CD4-positive, CD25-positive, alpha-beta regulatory T cell (primary cell): ENCODE measurements at regions not wholly inside any gene's neighbourhood (a gene's known extent, or its start where the extent isn't known, plus 50 kb on each side); places are given as distances from the start of the nearest gene placed in this dataset.

ENCODE experiments used
- ATAC-seq, 2 donors: fragments of 150-1000 bp; cut with Tn5 transposase; one replicate each; pipeline ENCODE4 v1.10.0; 2021; ENCODE audit warnings: low read depth in 2 of 2, moderate number of reproducible peaks in 2 of 2, moderate library complexity in 1 of 2
- DNase-seq, 3 donors: peaks; one replicate each; pipeline versions ENCODE4 v3.0.0 to v3.0.0-alpha.2; 2012 to 2022; ENCODE audit warnings: mixed read lengths in 1 of 3
- H3K27ac ChIP-seq: one replicate; pipeline ENCODE4 v1.7.0; 2013; ENCODE audit warnings: mild to moderate bottlenecking, low read length; ENCODE audit not compliant: insufficient read depth, poor library complexity, severe bottlenecking
- H3K27me3 ChIP-seq: one replicate; pipeline ENCODE4 v1.7.0; 2013; ENCODE audit warnings: low read length; ENCODE audit not compliant: control insufficient read depth, insufficient read depth
- H3K36me3 ChIP-seq: one replicate; pipeline ENCODE4 v1.7.0; 2013; ENCODE audit warnings: mild to moderate bottlenecking, low read length, moderate library complexity; ENCODE audit not compliant: control insufficient read depth, insufficient read depth
- H3K4me1 ChIP-seq: 2 replicates; pipeline ENCODE4 v1.7.0; 2013; ENCODE audit warnings: mild to moderate bottlenecking, low read length; ENCODE audit not compliant: insufficient read depth, control insufficient read depth, poor library complexity, severe bottlenecking
- H3K4me3 ChIP-seq: one replicate; pipeline ENCODE4 v1.7.0; 2013; ENCODE audit warnings: low read depth, mild to moderate bottlenecking, low read length, moderate library complexity
- H3K9me3 ChIP-seq, 2 experiments: 1 replicate in 1 of 2; 2 replicates in 1 of 2; pipeline ENCODE4 v1.7.0; 2013; ENCODE audit warnings: low read length in 2 of 2, mild to moderate bottlenecking in 1 of 2, moderate library complexity in 1 of 2; ENCODE audit not compliant: control insufficient read depth in 2 of 2
- H3K27ac Mint-ChIP-seq, 3 donors: one replicate each; pipeline ENCODE4 v1.8.0; 2020 to 2022; ENCODE audit warnings: mild to moderate bottlenecking in 3 of 3, mixed read lengths in 3 of 3, moderate library complexity in 2 of 3
- H3K27me3 Mint-ChIP-seq: one replicate; pipeline ENCODE4 v1.8.0; 2022; ENCODE audit warnings: mild to moderate bottlenecking, mixed read lengths
- H3K36me3 Mint-ChIP-seq: one replicate; pipeline ENCODE4 v1.8.0; 2020; ENCODE audit warnings: mixed read lengths
- H3K4me1 Mint-ChIP-seq, 4 donors: one replicate each; pipeline ENCODE4 v1.8.0; 2020 to 2022; ENCODE audit warnings: mixed read lengths in 4 of 4, mild to moderate bottlenecking in 1 of 4
- H3K4me3 Mint-ChIP-seq, 4 donors: one replicate each; pipeline ENCODE4 v1.8.0; 2020 to 2022; ENCODE audit warnings: mild to moderate bottlenecking in 4 of 4, mixed read lengths in 4 of 4, moderate library complexity in 3 of 4
- H3K9me3 Mint-ChIP-seq, 7 donors: one replicate each; pipeline ENCODE4 v1.8.0; 2020 to 2022; ENCODE audit warnings: mixed read lengths in 7 of 7, mild to moderate bottlenecking in 3 of 7, moderate library complexity in 2 of 7

- Mint-ChIP-seq H3K9me3 (peaks cover 0 to 2% (median 0%) of the 10 kb centered on the region in 7 donors), H3K36me3 (no peaks in the 10 kb centered on the region), H3K27ac (no peak overlapping the region), H3K4me3 (no peak overlapping the region), H3K4me1 (peaks cover 0 to 2% (median 0%) of the 10 kb centered on the region in 4 donors), H3K27me3 (no peaks in the 10 kb centered on the region)
- Histone ChIP-seq H3K36me3 (no peaks in the 10 kb centered on the region), H3K27me3 (no peaks in the 10 kb centered on the region), H3K9me3 (no peaks in the 10 kb centered on the region), H3K27ac (no peak overlapping the region), H3K4me1 (no peaks in the 10 kb centered on the region), H3K4me3 (no peak overlapping the region)
- no peak for DNase-seq
- no peak for ATAC-seq
Observed at GRCh38 chr11:134558916-134559601, 147.0 kb upstream of the B3GAT1 start.

GRCh38 chr11:134558258-134558835, 146.3 kb upstream of the B3GAT1 start:
- Histone ChIP-seq H3K36me3 (no peaks in the 10 kb centered on the region), H3K4me3 (no peak overlapping the region), H3K27me3 (no peaks in the 10 kb centered on the region), H3K27ac (no peak overlapping the region), H3K9me3 (no peaks in the 10 kb centered on the region), H3K4me1 (no peaks in the 10 kb centered on the region)
- no peak overlapping the region for H3K4me3 Mint-ChIP-seq
- no peaks in the 10 kb centered on the region for H3K27me3 Mint-ChIP-seq
- peaks cover 0 to 2% (median 0%) of the 10 kb centered on the region in 7 donors for H3K9me3 Mint-ChIP-seq
- no peaks in the 10 kb centered on the region for H3K36me3 Mint-ChIP-seq
- H3K4me1 Mint-ChIP-seq, result peaks cover 0 to 2% (median 0%) of the 10 kb centered on the region in 4 donors
- DNase-seq (no peak), ATAC-seq (no peak)
- no peak overlapping the region for H3K27ac Mint-ChIP-seq

GRCh38 chr11:134557571-134558257, 145.7 kb upstream of the B3GAT1 start:
- Mint-ChIP-seq H3K4me3 (no peak overlapping the region), H3K27me3 (no peaks in the 10 kb centered on the region), H3K4me1 (peaks cover 0 to 2% (median 0%) of the 10 kb centered on the region in 4 donors), H3K27ac (peak overlapping the region in 1 of 3 donors; percentile 33), H3K9me3 (peaks cover 0 to 2% (median 0%) of the 10 kb centered on the region in 7 donors), H3K36me3 (no peaks in the 10 kb centered on the region)
- Histone ChIP-seq H3K9me3 (no peaks in the 10 kb centered on the region), H3K4me1 (no peaks in the 10 kb centered on the region), H3K4me3 (no peak overlapping the region), H3K36me3 (no peaks in the 10 kb centered on the region), H3K27ac (no peak overlapping the region), H3K27me3 (no peaks in the 10 kb centered on the region)
- ATAC-seq, result no peak
- no peak for DNase-seq

GRCh38 chr11:134556186-134556585, 144.1 kb upstream of the B3GAT1 start:
- no peaks in the 10 kb centered on the region for H3K27me3 Mint-ChIP-seq
- peaks cover 0 to 2% (median 0%) of the 10 kb centered on the region in 7 donors for H3K9me3 Mint-ChIP-seq
- no peaks in the 10 kb centered on the region for H3K36me3 Mint-ChIP-seq
- Histone ChIP-seq H3K36me3 (no peaks in the 10 kb centered on the region), H3K4me3 (no peak overlapping the region), H3K27ac (no peak overlapping the region), H3K27me3 (no peaks in the 10 kb centered on the region), H3K4me1 (no peaks in the 10 kb centered on the region), H3K9me3 (no peaks in the 10 kb centered on the region)
- ATAC-seq, result no peak
- peaks cover 0 to 2% (median 0%) of the 10 kb centered on the region in 4 donors for H3K4me1 Mint-ChIP-seq
- no peak for DNase-seq
- no peak overlapping the region for H3K27ac Mint-ChIP-seq
- no peak overlapping the region for H3K4me3 Mint-ChIP-seq

- no peaks in the 10 kb centered on the region for H3K27me3 Mint-ChIP-seq
- H3K4me3 ChIP-seq, result no peak overlapping the region
Observed at GRCh38 chr11:134555510-134555909, 143.5 kb upstream of the B3GAT1 start.

GRCh38 chr11:134554861-134555260, 142.8 kb upstream of the B3GAT1 start:
- H3K4me3 ChIP-seq, result no peak overlapping the region
- peaks cover 0 to 2% (median 0%) of the 10 kb centered on the region in 4 donors for H3K4me1 Mint-ChIP-seq
- H3K4me3 Mint-ChIP-seq, result no peak overlapping the region
- ATAC-seq, result no peak
- no peaks in the 10 kb centered on the region for H3K27me3 ChIP-seq
- H3K27ac Mint-ChIP-seq, result no peak overlapping the region
- no peaks in the 10 kb centered on the region for H3K36me3 Mint-ChIP-seq
- H3K4me1 ChIP-seq, result no peaks in the 10 kb centered on the region
- no peaks in the 10 kb centered on the region for H3K27me3 Mint-ChIP-seq
- H3K36me3 ChIP-seq, result no peaks in the 10 kb centered on the region
- peaks cover 0 to 5% (median 0%) of the 10 kb centered on the region in 7 donors for H3K9me3 Mint-ChIP-seq
- H3K27ac ChIP-seq, result no peak overlapping the region
- DNase-seq, result no peak
- no peaks in the 10 kb centered on the region for H3K9me3 ChIP-seq

More at GRCh38 chr11:134555510-134555909, 143.5 kb upstream of the B3GAT1 start:
- Mint-ChIP-seq H3K36me3 (no peaks in the 10 kb centered on the region), H3K4me3 (no peak overlapping the region), H3K27ac (no peak overlapping the region), H3K9me3 (peaks cover 0 to 2% (median 0%) of the 10 kb centered on the region in 7 donors), H3K4me1 (peaks cover 0 to 2% (median 0%) of the 10 kb centered on the region in 4 donors)
- Histone ChIP-seq H3K27me3 (no peaks in the 10 kb centered on the region), H3K9me3 (no peaks in the 10 kb centered on the region), H3K4me1 (no peaks in the 10 kb centered on the region), H3K36me3 (no peaks in the 10 kb centered on the region), H3K27ac (no peak overlapping the region)
- ATAC-seq (no peak), DNase-seq (no peak)

GRCh38 chr11:134554106-134554505, 142.1 kb upstream of the B3GAT1 start:
- H3K27ac Mint-ChIP-seq, result no peak overlapping the region
- H3K27me3 Mint-ChIP-seq, result no peaks in the 10 kb centered on the region
- no peaks in the 10 kb centered on the region for H3K36me3 ChIP-seq
- no peaks in the 10 kb centered on the region for H3K27me3 ChIP-seq
- no peak overlapping the region for H3K4me3 Mint-ChIP-seq
- no peak for ATAC-seq
- no peaks in the 10 kb centered on the region for H3K36me3 Mint-ChIP-seq
- no peak overlapping the region for H3K27ac ChIP-seq
- no peak for DNase-seq
- no peak overlapping the region for H3K4me3 ChIP-seq
- H3K9me3 ChIP-seq, result no peaks in the 10 kb centered on the region
- peaks cover 0 to 7% (median 0%) of the 10 kb centered on the region in 7 donors for H3K9me3 Mint-ChIP-seq
- H3K4me1 ChIP-seq, result no peaks in the 10 kb centered on the region
- peaks cover 0 to 2% (median 0%) of the 10 kb centered on the region in 4 donors for H3K4me1 Mint-ChIP-seq
